HEK293 (cell line): ENCODE measurements at regions not wholly inside any gene's neighbourhood (a gene's known extent, or its start where the extent isn't known, plus 50 kb on each side); places are given as distances from the start of the nearest gene placed in this dataset.
A peak's percentile ranks its signal among the peaks of the same experiment; 100 is the strongest.

Experiments used
- CTCF ChIP-seq: fragments of 450-650 bp; formaldehyde crosslinking; IDR thresholded peaks from 2 replicates; pipeline ENCODE4 v1.5.1; 2016; ENCODE audit warnings: missing biosample characterization, missing genetic modification characterization
- EGR2 ChIP-seq: fragments of 450-650 bp; formaldehyde crosslinking; IDR thresholded peaks from 2 replicates; pipeline ENCODE4 v1.5.1; 2016; ENCODE audit warnings: low read depth, missing biosample characterization, missing genetic modification characterization
- PRDM10 ChIP-seq: fragments of 450-650 bp; formaldehyde crosslinking; IDR thresholded peaks from 2 replicates; pipeline ENCODE4 v1.5.1; 2016; ENCODE audit warnings: missing biosample characterization, missing genetic modification characterization
- TCF7L2 ChIP-seq: IDR thresholded peaks from 2 replicates; pipeline ENCODE4 v1.6.1; 2011; ENCODE audit warnings: low read depth, mild to moderate bottlenecking, inconsistent platforms, low read length, moderate library complexity, borderline replicate concordance
- ZBTB7A ChIP-seq: fragments of 450-650 bp; formaldehyde crosslinking; IDR thresholded peaks from 2 replicates; pipeline ENCODE4 v1.5.1; 2016; ENCODE audit warnings: low read depth, missing biosample characterization, missing genetic modification characterization
- ZNF24 ChIP-seq: fragments of 450-650 bp; formaldehyde crosslinking; IDR thresholded peaks from 2 replicates; pipeline ENCODE4 v1.5.1; 2016; ENCODE audit warnings: missing biosample characterization, missing genetic modification characterization
- ZNF404 ChIP-seq: fragments of 450-650 bp; formaldehyde crosslinking; IDR thresholded peaks from 2 replicates; pipeline ENCODE4 v1.5.1; 2017; ENCODE audit warnings: missing biosample characterization, missing genetic modification characterization
- ZNF416 ChIP-seq: fragments of 450-650 bp; formaldehyde crosslinking; IDR thresholded peaks from 2 replicates; pipeline ENCODE4 v1.5.1; 2016; ENCODE audit warnings: missing biosample characterization, missing genetic modification characterization
- ZNF76 ChIP-seq: fragments of 450-650 bp; formaldehyde crosslinking; IDR thresholded peaks from 2 replicates; pipeline ENCODE4; 2016; ENCODE audit warnings: low read depth, missing biosample characterization, missing genetic modification characterization, borderline replicate concordance
- ZNF777 ChIP-seq: fragments of 450-650 bp; formaldehyde crosslinking; IDR thresholded peaks from 2 replicates; pipeline ENCODE4 v1.5.1; 2017; ENCODE audit warnings: missing biosample characterization, missing genetic modification characterization, borderline replicate concordance
- TF ChIP-seq, protein P1 (sequence below): fragments of 450-650 bp; formaldehyde crosslinking; IDR thresholded peaks from 2 replicates; pipeline ENCODE4 v1.5.1; 2016; ENCODE audit warnings: missing biosample characterization, missing genetic modification characterization, low read depth
- TF ChIP-seq, protein P2 (sequence below): fragments of 450-650 bp; formaldehyde crosslinking; optimal IDR thresholded peaks from 2 replicates; pipeline ENCODE3; 2016; ENCODE audit warnings: missing biosample characterization, mild to moderate bottlenecking, missing genetic modification characterization

GRCh38 chr6:93081901-93082300, 337.5 kb downstream of the EPHA7 start:
- no peak for TF ChIP-seq EGR2 (tag by site-specific recombination)
- TF ChIP-seq ZBTB7A (tag by site-specific recombination), result no peak
- TF ChIP-seq TCF7L2, result peak; percentile 57; the same call in 1 of the 2 replicates
- no peak for TF ChIP-seq ZNF24 (tag by site-specific recombination)
- TF ChIP-seq CTCF (tag by site-specific recombination), result no peak
- TF ChIP-seq, protein P1, sequence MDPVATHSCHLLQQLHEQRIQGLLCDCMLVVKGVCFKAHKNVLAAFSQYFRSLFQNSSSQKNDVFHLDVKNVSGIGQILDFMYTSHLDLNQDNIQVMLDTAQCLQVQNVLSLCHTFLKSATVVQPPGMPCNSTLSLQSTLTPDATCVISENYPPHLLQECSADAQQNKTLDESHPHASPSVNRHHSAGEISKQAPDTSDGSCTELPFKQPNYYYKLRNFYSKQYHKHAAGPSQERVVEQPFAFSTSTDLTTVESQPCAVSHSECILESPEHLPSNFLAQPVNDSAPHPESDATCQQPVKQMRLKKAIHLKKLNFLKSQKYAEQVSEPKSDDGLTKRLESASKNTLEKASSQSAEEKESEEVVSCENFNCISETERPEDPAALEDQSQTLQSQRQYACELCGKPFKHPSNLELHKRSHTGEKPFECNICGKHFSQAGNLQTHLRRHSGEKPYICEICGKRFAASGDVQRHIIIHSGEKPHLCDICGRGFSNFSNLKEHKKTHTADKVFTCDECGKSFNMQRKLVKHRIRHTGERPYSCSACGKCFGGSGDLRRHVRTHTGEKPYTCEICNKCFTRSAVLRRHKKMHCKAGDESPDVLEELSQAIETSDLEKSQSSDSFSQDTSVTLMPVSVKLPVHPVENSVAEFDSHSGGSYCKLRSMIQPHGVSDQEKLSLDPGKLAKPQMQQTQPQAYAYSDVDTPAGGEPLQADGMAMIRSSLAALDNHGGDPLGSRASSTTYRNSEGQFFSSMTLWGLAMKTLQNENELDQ (tag by site-specific recombination), result no peak
- TF ChIP-seq, protein P2, sequence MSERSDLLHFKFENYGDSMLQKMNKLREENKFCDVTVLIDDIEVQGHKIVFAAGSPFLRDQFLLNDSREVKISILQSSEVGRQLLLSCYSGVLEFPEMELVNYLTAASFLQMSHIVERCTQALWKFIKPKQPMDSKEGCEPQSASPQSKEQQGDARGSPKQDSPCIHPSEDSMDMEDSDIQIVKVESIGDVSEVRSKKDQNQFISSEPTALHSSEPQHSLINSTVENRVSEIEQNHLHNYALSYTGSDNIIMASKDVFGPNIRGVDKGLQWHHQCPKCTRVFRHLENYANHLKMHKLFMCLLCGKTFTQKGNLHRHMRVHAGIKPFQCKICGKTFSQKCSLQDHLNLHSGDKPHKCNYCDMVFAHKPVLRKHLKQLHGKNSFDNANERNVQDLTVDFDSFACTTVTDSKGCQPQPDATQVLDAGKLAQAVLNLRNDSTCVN (tag by site-specific recombination), result no peak
- TF ChIP-seq PRDM10 (tag by site-specific recombination), result no peak
- TF ChIP-seq ZNF76 (tag by site-specific recombination), result no peak
- no peak for TF ChIP-seq ZNF416 (tag by site-specific recombination)
- no peak for TF ChIP-seq ZNF777
- no peak for TF ChIP-seq ZNF404 (tag by site-specific recombination)
